ENCODE measurements at regions not wholly inside any gene's neighbourhood (a gene's known extent, or its start where the extent isn't known, plus 50 kb on each side); places are given as distances from the start of the nearest gene placed in this dataset.

- Histone ChIP-seq H3K4me3 (no peak overlapping the region), H3K4me1 (no peaks in the 10 kb centered on the region), H3K36me3 (no peaks in the 10 kb centered on the region), H3K27ac (no peak overlapping the region), H3K27me3 (peaks cover 57% of the 10 kb centered on the region), H3K9me3 (no peaks in the 10 kb centered on the region)
- no peak for DNase-seq (ENCODE audit: low spot score in 2 of 2)
- no peak for TF ChIP-seq EP300 (IDR thresholded peaks at IDR 0.05)
- TF ChIP-seq POLR2AphosphoS5 (IDR thresholded peaks at IDR 0.05), result no peak
- TF ChIP-seq CTCF (IDR thresholded peaks at IDR 0.05), result no peak
- no peak for TF ChIP-seq POLR2A (IDR thresholded peaks at IDR 0.05)
- 39% methylated on average over 3 of the region's 3 CpGs for WGBS
These were observed 176.6 kb upstream of the SP4 start for GRCh38 chr7:21251151-21251800.

- H3K27me3 ChIP-seq, result peaks cover 46% of the 10 kb centered on the region
- no peak for DNase-seq (ENCODE audit: low spot score in 2 of 2)
- TF ChIP-seq EP300 (IDR thresholded peaks at IDR 0.05) (no peak), CTCF (IDR thresholded peaks at IDR 0.05) (peak in 1 of 2 donors; percentile 33)
These were observed 173.9 kb upstream of the SP4 start for GRCh38 chr7:21253740-21254687.

GRCh38 chr7:21256310-21256877 lies 171.5 kb upstream of the SP4 start:
- TF ChIP-seq CTCF (IDR thresholded peaks at IDR 0.05) (no peak), POLR2A (IDR thresholded peaks at IDR 0.05) (no peak), POLR2AphosphoS5 (IDR thresholded peaks at IDR 0.05) (no peak), EP300 (IDR thresholded peaks at IDR 0.05) (no peak)
- WGBS, result 11% methylated on average over 3 of the region's 3 CpGs
- no peak for DNase-seq (ENCODE audit: low spot score in 2 of 2)
- H3K27ac ChIP-seq, result no peak overlapping the region
- peaks cover 35% of the 10 kb centered on the region for H3K27me3 ChIP-seq
- no peaks in the 10 kb centered on the region for H3K4me1 ChIP-seq
- no peaks in the 10 kb centered on the region for H3K36me3 ChIP-seq
- no peaks in the 10 kb centered on the region for H3K9me3 ChIP-seq
- H3K4me3 ChIP-seq, result no peak overlapping the region

More at GRCh38 chr7:21253740-21254687, 173.9 kb upstream of the SP4 start:
- Histone ChIP-seq H3K36me3 (no peaks in the 10 kb centered on the region), H3K9me3 (no peaks in the 10 kb centered on the region), H3K4me1 (no peaks in the 10 kb centered on the region), H3K27ac (no peak overlapping the region), H3K4me3 (no peak overlapping the region)
- 16% methylated on average over 18 of the region's 18 CpGs for WGBS

- Histone ChIP-seq H3K36me3 (no peaks in the 10 kb centered on the region), H3K27me3 (peaks cover 2% of the 10 kb centered on the region), H3K4me1 (no peaks in the 10 kb centered on the region), H3K4me3 (no peak overlapping the region), H3K27ac (no peak overlapping the region), H3K9me3 (no peaks in the 10 kb centered on the region)
- no peak for DNase-seq (ENCODE audit: low spot score in 2 of 2)
- TF ChIP-seq POLR2A (IDR thresholded peaks at IDR 0.05) (no peak), CTCF (IDR thresholded peaks at IDR 0.05) (no peak), EP300 (IDR thresholded peaks at IDR 0.05) (no peak), POLR2AphosphoS5 (IDR thresholded peaks at IDR 0.05) (no peak)
- WGBS, result 27% methylated on average over 1 of the region's 1 CpG
These were observed 166.9 kb upstream of the SP4 start for GRCh38 chr7:21260939-21261338.

Measured in suprapubic skin (tissue), 4 donors.